Psoas muscle (tissue), 7 donors: ENCODE measurements at regions not wholly inside any gene's neighbourhood (a gene's known extent, or its start where the extent isn't known, plus 50 kb on each side); places are given as distances from the start of the nearest gene placed in this dataset.

ENCODE experiments used
- ATAC-seq, 4 donors: fragments of 200-7000 bp; cut with Tn5 transposase; one replicate each; pipeline ENCODE4 v1.9.1; 2020; ENCODE audit warnings: moderate library complexity in 3 of 4, mild to moderate bottlenecking in 2 of 4
- DNase-seq, 2 donors: peaks; one replicate each; pipeline ENCODE4 v3.0.0-alpha.2; 2020
- H3K27ac ChIP-seq: fragments of 200-600 bp; one replicate; pipeline ENCODE4 v1.8.0; 2022
- H3K27me3 ChIP-seq, 3 donors: fragments of 200-600 bp in 1 of 3; one replicate each; pipeline versions ENCODE4 v1.6.1 to v1.8.0; 2013 to 2022; ENCODE audit warnings: low read length in 2 of 3, mild to moderate bottlenecking in 2 of 3, moderate library complexity in 1 of 3; ENCODE audit not compliant: insufficient read depth in 3 of 3
- H3K36me3 ChIP-seq, 2 donors: fragments of 200-600 bp in 1 of 2; one replicate each; pipeline versions ENCODE4 v1.6.1 to v1.8.0; 2013 to 2022; ENCODE audit warnings: low read depth in 1 of 2, mild to moderate bottlenecking in 1 of 2, moderate library complexity in 1 of 2; ENCODE audit not compliant: insufficient read depth in 1 of 2
- H3K4me1 ChIP-seq: fragments of 200-600 bp; one replicate; pipeline ENCODE4 v1.8.0; 2022
- H3K4me3 ChIP-seq: fragments of 200-600 bp; one replicate; pipeline ENCODE4 v1.8.0; 2022; ENCODE audit warnings: mild to moderate bottlenecking
- H3K9me3 ChIP-seq: fragments of 200-600 bp; one replicate; pipeline ENCODE4 v1.8.0; 2022
- WGBS, 3 donors: extraction: QIAGEN DNeasy Blood & Tissue Kit; methylation state at CpG; one replicate each; pipeline versions ENCODE4 v1.1.6 to v1.1.7; 2013; 5-methylcytosine and 5-hydroxymethylcytosine counted together
- intact Hi-C, 2 donors: fragments of 100-400 bp; cut with DNase I; formaldehyde crosslinking; loops; one replicate each; pipeline versions ENCODE4 v1.11.0 to v1.14.2; 2022
- TF ChIP-seq, protein P1 (sequence below): fragments of 200-600 bp; IDR thresholded peaks from one replicate; pipeline ENCODE4 v1.8.0; 2022; ENCODE audit warnings: antibody characterized with exemption
- donor health status: healthy with polysubstance abuse.
- donor health status: DM: no; HTN: no; CAD: no; lungs with moderate emphysema.
- donor health status: Bipolar disorder and iron deficiency.
- donor health status: healthy.
- donor health status: DM: yes; HTN: yes; CAD: no.
- donor health status: DM: no; HTN: no; CAD: no.
- donor health status: DM: yes; HTN: yes; CAD: no.

DNA sequence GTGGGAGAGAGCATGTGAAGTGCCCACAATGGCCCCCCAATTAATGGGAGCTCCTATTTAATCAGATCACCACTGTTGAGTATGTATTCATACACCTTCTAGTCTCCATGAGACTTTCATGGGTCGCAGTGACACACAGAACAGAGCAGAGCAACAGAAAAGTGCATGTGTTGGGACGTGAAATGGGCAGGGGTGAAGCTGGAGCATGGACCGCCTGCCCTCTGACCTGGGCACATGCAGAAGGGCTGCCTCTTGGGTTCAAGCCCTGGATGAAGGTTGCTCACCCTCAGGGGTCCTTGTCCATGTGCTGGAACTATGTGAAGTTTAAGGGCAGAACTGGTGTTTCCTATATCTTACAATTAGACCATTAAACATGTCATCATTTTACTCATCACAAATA, 106.0 kb upstream of the PHACTR3 start:
- WGBS, 3 donors: 90 to 92% (median 92%) methylated on average over 3 of the region's 3 CpGs
- no peak for ATAC-seq

DNA sequence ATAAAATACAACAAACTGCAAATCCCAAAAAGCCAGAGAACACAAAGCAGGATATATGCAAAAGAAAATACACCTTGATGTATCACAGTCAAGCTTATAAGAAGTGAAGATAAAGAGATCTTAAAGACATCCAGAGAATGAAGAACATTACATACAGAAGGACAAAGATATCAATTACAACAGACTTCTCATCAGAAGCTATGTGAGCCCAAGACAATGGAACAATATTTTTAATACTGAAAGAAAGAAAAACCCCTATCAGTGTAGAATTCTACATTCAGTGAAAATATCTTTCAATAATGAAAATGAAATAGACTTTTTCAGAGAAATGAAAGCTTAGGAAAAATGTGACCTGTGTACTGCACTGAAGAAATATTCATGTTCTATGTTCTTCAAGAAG, 104.5 kb upstream of the PHACTR3 start:
- DNase-seq (no peak), ATAC-seq (no peak)
- intact Hi-C loops: loop anchor here in 1 of 2 donors (5.0 to 10.0 kb wide), 2 partner anchors 275 to 633 kb away; no protein-coding TSS in a partner anchor
- no peaks in the 10 kb centered on the region for H3K36me3 ChIP-seq
- peaks cover 0 to 7% (median 2%) of the 10 kb centered on the region in 3 donors for H3K27me3 ChIP-seq
- TF ChIP-seq, protein P1, sequence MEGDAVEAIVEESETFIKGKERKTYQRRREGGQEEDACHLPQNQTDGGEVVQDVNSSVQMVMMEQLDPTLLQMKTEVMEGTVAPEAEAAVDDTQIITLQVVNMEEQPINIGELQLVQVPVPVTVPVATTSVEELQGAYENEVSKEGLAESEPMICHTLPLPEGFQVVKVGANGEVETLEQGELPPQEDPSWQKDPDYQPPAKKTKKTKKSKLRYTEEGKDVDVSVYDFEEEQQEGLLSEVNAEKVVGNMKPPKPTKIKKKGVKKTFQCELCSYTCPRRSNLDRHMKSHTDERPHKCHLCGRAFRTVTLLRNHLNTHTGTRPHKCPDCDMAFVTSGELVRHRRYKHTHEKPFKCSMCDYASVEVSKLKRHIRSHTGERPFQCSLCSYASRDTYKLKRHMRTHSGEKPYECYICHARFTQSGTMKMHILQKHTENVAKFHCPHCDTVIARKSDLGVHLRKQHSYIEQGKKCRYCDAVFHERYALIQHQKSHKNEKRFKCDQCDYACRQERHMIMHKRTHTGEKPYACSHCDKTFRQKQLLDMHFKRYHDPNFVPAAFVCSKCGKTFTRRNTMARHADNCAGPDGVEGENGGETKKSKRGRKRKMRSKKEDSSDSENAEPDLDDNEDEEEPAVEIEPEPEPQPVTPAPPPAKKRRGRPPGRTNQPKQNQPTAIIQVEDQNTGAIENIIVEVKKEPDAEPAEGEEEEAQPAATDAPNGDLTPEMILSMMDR: no peak
- no peaks in the 10 kb centered on the region for H3K9me3 ChIP-seq
- no peaks in the 10 kb centered on the region for H3K4me1 ChIP-seq
- no peak overlapping the region for H3K27ac ChIP-seq
- no peak overlapping the region for H3K4me3 ChIP-seq

More for the DNA sequence above, 106.0 kb upstream of the PHACTR3 start:
- DNase-seq: no peak
- no peak overlapping the region for H3K27ac ChIP-seq
- intact Hi-C loops: loop anchor here in 1 of 2 donors (5.0 to 10.0 kb wide), 2 partner anchors 273 to 631 kb away; no protein-coding TSS in a partner anchor
- H3K27me3 ChIP-seq: peaks cover 0 to 7% (median 2%) of the 10 kb centered on the region in 3 donors
- H3K36me3 ChIP-seq: no peaks in the 10 kb centered on the region
- H3K4me3 ChIP-seq: no peak overlapping the region
- H3K9me3 ChIP-seq: no peaks in the 10 kb centered on the region
- TF ChIP-seq, protein P1: no peak
- H3K4me1 ChIP-seq: no peaks in the 10 kb centered on the region

GRCh38 chr20:59508729-59509128, 95.6 kb upstream of the PHACTR3 start:
- intact Hi-C loops: no loop called here
- Histone ChIP-seq H3K4me1 (no peaks in the 10 kb centered on the region), H3K27ac (no peak overlapping the region), H3K27me3 (no peaks in the 10 kb centered on the region), H3K4me3 (no peak overlapping the region), H3K36me3 (no peaks in the 10 kb centered on the region), H3K9me3 (no peaks in the 10 kb centered on the region)
- TF ChIP-seq, protein P1: no peak
- 73 to 80% (median 78%) methylated on average over 3 of the region's 3 CpGs for WGBS, 3 donors
- no peak for ATAC-seq
- DNase-seq: no peak

DNA sequence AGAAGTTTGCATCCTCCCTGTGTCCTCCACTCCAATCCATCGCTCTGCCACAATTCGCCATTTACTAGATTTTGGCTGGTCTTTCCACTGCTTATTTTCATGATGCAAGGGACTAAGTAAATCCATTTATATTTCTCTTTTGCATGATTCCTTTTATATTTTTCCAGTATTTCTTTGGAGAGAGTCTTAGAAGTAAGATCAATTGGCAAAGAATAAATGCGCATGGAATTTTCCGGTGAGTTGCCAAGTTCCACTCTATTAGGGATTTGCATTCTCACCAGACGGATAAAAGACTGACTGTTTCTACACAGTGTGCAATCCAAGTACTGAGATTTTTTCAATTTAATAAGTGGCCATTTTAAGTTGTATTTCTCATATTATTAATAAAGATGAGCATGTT, 91.7 kb upstream of the PHACTR3 start:
- ATAC-seq (no peak), DNase-seq (no peak)
- Histone ChIP-seq H3K4me3 (no peak overlapping the region), H3K27me3 (peaks cover 0 to 24% (median 6%) of the 10 kb centered on the region in 3 donors), H3K27ac (no peak overlapping the region), H3K4me1 (no peaks in the 10 kb centered on the region), H3K36me3 (no peaks in the 10 kb centered on the region), H3K9me3 (no peaks in the 10 kb centered on the region)
- TF ChIP-seq, protein P1: no peak
- 30 to 46% (median 33%) methylated on average over 5 of the region's 5 CpGs for WGBS, 3 donors
- intact Hi-C loops: no loop called here

DNA sequence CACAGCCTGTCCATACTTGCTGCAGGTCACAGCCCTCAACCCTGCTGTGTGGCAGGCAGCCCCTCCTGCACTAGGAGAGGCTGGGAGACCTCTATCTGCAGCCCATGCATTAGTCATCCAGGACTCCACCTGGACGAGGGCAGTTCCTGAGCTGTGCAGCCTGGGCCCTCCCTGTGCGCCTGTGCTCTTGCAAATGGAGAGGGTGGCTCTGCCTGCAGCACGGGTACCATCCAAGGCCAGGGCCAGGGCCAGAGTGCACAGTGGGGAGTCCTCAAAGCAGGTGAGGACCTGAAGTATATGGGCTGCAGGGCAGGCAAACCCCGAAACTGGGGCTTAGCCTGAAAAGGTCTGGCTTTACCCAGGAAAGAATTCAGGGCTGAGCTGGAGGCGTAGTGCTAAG, 89.8 kb upstream of the PHACTR3 start:
- Histone ChIP-seq H3K27me3 (peaks cover 0 to 24% (median 6%) of the 10 kb centered on the region in 3 donors), H3K4me3 (no peak overlapping the region), H3K27ac (no peak overlapping the region), H3K4me1 (no peaks in the 10 kb centered on the region), H3K9me3 (no peaks in the 10 kb centered on the region), H3K36me3 (no peaks in the 10 kb centered on the region)
- 58 to 77% (median 73%) methylated on average over 5 of the region's 5 CpGs for WGBS, 3 donors
- DNase-seq (no peak), ATAC-seq (no peak)
- intact Hi-C loops: no loop called here
- TF ChIP-seq, protein P1: no peak
